Kidney epithelial cell (primary cell): ENCODE measurements at regions not wholly inside any gene's neighbourhood (a gene's known extent, or its start where the extent isn't known, plus 50 kb on each side); places are given as distances from the start of the nearest gene placed in this dataset.

Experiments
- DNase-seq: peaks from one replicate; pipeline ENCODE4 v3.0.0-alpha.2; 2010; ENCODE audit warnings: low read depth
- H3K27me3 ChIP-seq: 2 replicates; pipeline ENCODE4 v1.6.0; 2011; ENCODE audit warnings: low read length; ENCODE audit not compliant: control insufficient read depth, insufficient read depth
- H3K36me3 ChIP-seq: 2 replicates; pipeline ENCODE4 v1.5.1; 2011; ENCODE audit warnings: low read length; ENCODE audit not compliant: control insufficient read depth, insufficient read depth
- H3K4me3 ChIP-seq: 2 replicates; pipeline ENCODE4 v1.5.1; 2011; ENCODE audit warnings: low read depth, mild to moderate bottlenecking, control low read depth, low read length
- TF ChIP-seq, protein P1 (sequence below): IDR thresholded peaks from 2 replicates; pipeline ENCODE4 v1.5.1; 2011; ENCODE audit warnings: mild to moderate bottlenecking, moderate library complexity, low read length, control low read depth, inconsistent platforms; ENCODE audit not compliant: insufficient read depth, poor library complexity, severe bottlenecking

DNA sequence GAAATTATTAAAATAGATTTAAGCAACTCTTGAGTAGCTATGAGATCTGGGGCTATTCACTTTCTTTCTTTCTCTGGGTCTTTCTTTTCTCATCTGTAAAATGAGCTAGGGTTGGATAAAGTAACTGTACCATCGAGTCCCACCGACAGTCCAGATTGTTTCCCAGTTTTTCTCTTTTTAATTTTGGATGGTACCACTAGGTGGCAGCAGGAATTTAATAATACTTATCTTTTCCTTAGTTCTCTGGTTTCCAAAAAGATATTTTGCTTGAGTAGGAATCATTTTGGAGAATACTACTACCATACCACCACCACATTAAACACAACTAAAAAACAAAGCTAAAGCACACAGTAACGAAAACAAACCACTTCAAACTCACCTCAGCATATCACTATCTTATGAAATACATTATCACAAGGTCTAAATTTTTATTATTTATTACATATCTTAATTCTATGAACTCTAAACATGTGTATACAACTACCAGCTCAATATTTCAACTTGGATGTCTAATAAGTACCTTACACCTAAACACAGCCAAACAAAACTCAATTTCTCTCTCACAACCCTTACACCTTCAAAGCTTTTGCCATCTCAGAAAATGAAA, 584.0 kb downstream of the KCNA4 start:
- H3K36me3 ChIP-seq, result no peaks in the 10 kb centered on the region
- no peak for DNase-seq
- H3K27me3 ChIP-seq, result no peaks in the 10 kb centered on the region
- no peak overlapping the region for H3K4me3 ChIP-seq
- TF ChIP-seq, protein P1, sequence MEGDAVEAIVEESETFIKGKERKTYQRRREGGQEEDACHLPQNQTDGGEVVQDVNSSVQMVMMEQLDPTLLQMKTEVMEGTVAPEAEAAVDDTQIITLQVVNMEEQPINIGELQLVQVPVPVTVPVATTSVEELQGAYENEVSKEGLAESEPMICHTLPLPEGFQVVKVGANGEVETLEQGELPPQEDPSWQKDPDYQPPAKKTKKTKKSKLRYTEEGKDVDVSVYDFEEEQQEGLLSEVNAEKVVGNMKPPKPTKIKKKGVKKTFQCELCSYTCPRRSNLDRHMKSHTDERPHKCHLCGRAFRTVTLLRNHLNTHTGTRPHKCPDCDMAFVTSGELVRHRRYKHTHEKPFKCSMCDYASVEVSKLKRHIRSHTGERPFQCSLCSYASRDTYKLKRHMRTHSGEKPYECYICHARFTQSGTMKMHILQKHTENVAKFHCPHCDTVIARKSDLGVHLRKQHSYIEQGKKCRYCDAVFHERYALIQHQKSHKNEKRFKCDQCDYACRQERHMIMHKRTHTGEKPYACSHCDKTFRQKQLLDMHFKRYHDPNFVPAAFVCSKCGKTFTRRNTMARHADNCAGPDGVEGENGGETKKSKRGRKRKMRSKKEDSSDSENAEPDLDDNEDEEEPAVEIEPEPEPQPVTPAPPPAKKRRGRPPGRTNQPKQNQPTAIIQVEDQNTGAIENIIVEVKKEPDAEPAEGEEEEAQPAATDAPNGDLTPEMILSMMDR, result peak; percentile 41

DNA sequence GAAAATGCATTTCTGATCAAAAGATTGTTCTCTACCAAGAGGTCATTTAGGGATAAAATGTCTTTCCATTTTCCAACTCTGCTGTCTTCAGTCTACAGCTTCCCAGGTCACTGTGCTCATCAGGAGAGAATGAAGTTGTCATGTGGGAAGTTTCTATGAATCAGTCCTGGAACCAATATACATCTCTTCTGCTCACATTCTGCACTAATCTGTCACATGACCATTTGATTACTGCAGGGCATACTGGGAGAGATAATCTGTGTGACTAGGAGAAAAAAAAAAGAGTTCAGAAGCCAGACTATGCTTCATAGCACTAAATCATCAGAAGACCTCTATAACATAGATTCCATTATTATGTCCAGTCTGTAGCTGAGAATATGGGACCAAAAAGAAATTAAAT, 611.5 kb downstream of the KCNA4 start:
- TF ChIP-seq, protein P1, result no peak
- Histone ChIP-seq H3K4me3 (no peak overlapping the region), H3K36me3 (no peaks in the 10 kb centered on the region), H3K27me3 (no peaks in the 10 kb centered on the region)
- no peak for DNase-seq

DNA sequence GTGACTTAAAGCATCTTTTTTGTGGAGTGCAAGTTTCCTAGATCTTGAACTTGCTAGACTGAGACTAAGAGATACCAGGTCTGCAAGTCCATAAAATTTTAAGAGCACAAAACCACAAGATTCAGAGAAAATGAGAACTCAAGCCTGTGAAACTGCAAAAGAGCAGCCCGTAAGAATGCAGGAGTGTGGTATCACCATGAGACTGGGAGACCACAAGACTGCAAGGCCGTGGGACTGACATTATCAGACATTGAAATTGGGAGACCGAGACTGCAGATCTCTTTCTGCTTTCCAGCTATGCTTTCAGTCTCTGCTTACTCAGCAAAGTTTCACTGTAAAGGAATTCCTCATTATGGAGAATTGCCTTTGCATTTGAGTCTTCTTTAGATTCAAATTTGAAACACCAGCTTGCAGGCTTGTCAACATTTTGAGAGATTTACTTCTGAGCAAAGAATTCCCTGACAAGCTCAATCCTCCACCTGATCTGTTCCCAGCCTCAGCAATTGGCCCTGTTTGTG, 621.2 kb downstream of the KCNA4 start:
- TF ChIP-seq, protein P1, result no peak
- no peak overlapping the region for H3K4me3 ChIP-seq
- H3K36me3 ChIP-seq, result no peaks in the 10 kb centered on the region

DNA sequence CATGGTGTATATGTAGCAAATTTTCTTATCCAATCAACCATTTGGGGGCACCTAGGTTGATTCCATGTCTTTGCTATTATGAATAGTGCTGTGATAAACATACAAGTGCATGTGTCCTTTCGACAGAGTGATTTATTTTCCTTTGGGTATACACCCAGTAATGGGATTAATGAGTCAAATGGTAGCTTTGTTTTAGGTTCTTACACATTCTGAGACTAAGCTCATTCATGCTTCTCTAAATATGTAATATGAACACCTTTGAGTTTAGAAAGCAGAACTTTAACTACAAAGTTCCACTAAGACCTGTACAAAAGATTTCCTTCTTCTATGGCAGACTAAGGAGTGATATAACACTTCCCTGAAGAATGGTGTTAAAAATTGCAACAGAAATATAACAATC, 627.0 kb downstream of the KCNA4 start:
- no peak for DNase-seq
- Histone ChIP-seq H3K36me3 (no peaks in the 10 kb centered on the region), H3K27me3 (no peaks in the 10 kb centered on the region), H3K4me3 (no peak overlapping the region)
- TF ChIP-seq, protein P1, result no peak

More for the DNA sequence above, 621.2 kb downstream of the KCNA4 start:
- no peaks in the 10 kb centered on the region for H3K27me3 ChIP-seq
- DNase-seq, result no peak

DNA sequence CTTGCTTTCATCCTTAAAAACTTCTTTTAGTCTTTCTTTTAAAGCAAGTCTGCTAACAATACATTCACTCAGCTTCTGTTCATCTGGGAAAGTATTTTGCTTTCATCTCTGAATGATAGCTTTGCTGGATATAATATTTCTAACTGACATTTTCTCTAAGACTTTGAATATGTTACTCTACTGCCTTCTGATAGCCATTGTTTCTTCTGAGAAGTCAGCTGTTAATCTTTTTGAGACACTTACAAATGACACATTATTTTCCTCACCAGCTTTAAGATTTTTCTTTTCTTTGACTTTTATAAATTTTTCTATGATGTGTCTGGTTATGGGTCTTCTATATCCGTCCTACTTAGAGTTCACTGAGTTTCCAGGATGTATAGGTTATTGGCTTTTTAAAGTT, 643.1 kb downstream of the KCNA4 start:
- H3K27me3 ChIP-seq, result no peaks in the 10 kb centered on the region
- DNase-seq, result no peak
- no peaks in the 10 kb centered on the region for H3K36me3 ChIP-seq
- TF ChIP-seq, protein P1, result no peak
- H3K4me3 ChIP-seq, result no peak overlapping the region

DNA sequence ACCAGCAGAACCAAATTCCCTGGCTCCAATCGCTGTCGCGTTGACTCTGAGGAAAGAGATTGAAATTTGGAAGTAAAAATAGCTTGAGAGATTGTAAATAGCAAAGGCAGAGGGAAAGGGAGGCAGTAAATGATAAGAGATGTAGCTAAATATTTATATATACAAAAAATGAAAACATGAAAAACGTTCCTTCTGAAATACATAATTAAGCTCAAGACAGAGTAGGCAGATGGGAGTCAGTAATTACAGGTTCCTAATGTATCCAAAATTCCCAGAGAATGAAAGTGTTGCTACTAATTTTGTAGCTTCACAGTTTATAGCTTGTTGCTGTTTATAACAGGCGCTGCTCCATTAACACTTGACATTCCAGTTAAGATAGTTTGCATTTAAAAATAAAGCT, 648.7 kb downstream of the KCNA4 start:
- no peaks in the 10 kb centered on the region for H3K27me3 ChIP-seq
- H3K4me3 ChIP-seq, result no peak overlapping the region
- DNase-seq, result no peak
- H3K36me3 ChIP-seq, result no peaks in the 10 kb centered on the region
- TF ChIP-seq, protein P1, result no peak
